ENCODE measurements at regions not wholly inside any gene's neighbourhood (a gene's known extent, or its start where the extent isn't known, plus 50 kb on each side); places are given as distances from the start of the nearest gene placed in this dataset.

GRCh38 chr7:24119852-24120251 is 164.1 kb upstream of the NPY start:
- DNase-seq (ENCODE audit: low read depth), result no peak
- no peak for TF ChIP-seq CTCF (conservative IDR thresholded peaks at IDR 0.05; ENCODE audit: low read depth, low read length)
- no peak overlapping the region for H3K4me3 ChIP-seq (ENCODE audit: low read depth, low read length)

GRCh38 chr7:24123076-24123475 is 160.9 kb upstream of the NPY start:
- no peak for TF ChIP-seq CTCF (conservative IDR thresholded peaks at IDR 0.05; ENCODE audit: low read depth, low read length)
- no peak overlapping the region for H3K4me3 ChIP-seq (ENCODE audit: low read depth, low read length)
- DNase-seq (ENCODE audit: low read depth), result no peak

- H3K4me3 ChIP-seq (ENCODE audit: low read depth, low read length), result no peak overlapping the region
- no peak for DNase-seq (ENCODE audit: low read depth)
- no peak for TF ChIP-seq CTCF (conservative IDR thresholded peaks at IDR 0.05; ENCODE audit: low read depth, low read length)
These were observed 158.2 kb upstream of the NPY start for GRCh38 chr7:24125765-24126164.

GRCh38 chr7:24127930-24128329 is 156.1 kb upstream of the NPY start:
- no peak overlapping the region for H3K4me3 ChIP-seq (ENCODE audit: low read depth, low read length)

GRCh38 chr7:24129597-24129996 is 154.4 kb upstream of the NPY start:
- H3K4me3 ChIP-seq (ENCODE audit: low read depth, low read length), result no peak overlapping the region
- no peak for TF ChIP-seq CTCF (conservative IDR thresholded peaks at IDR 0.05; ENCODE audit: low read depth, low read length)
- DNase-seq (ENCODE audit: low read depth), result no peak

More at GRCh38 chr7:24127930-24128329, 156.1 kb upstream of the NPY start:
- no peak for DNase-seq (ENCODE audit: low read depth)
- no peak for TF ChIP-seq CTCF (conservative IDR thresholded peaks at IDR 0.05; ENCODE audit: low read depth, low read length)

- no peak for DNase-seq (ENCODE audit: low read depth)
- no peak for TF ChIP-seq CTCF (conservative IDR thresholded peaks at IDR 0.05; ENCODE audit: low read depth, low read length)
- H3K4me3 ChIP-seq (ENCODE audit: low read depth, low read length), result no peak overlapping the region
These were observed 153.4 kb upstream of the NPY start for GRCh38 chr7:24130631-24131030.

- no peak for TF ChIP-seq CTCF (conservative IDR thresholded peaks at IDR 0.05; ENCODE audit: low read depth, low read length)
- DNase-seq (ENCODE audit: low read depth), result no peak
- H3K4me3 ChIP-seq (ENCODE audit: low read depth, low read length), result no peak overlapping the region
These were observed 150.3 kb upstream of the NPY start for GRCh38 chr7:24133691-24134090.

Measured in epithelial cell of proximal tubule (primary cell).